H9 (cell line): ENCODE measurements at regions not wholly inside any gene's neighbourhood (a gene's known extent, or its start where the extent isn't known, plus 50 kb on each side); places are given as distances from the start of the nearest gene placed in this dataset.

Experiments used
- DNase-seq: peaks from one replicate; pipeline ENCODE4 v3.0.0-alpha.2; 2017
- H2AFZ ChIP-seq: one replicate; pipeline ENCODE4 v1.6.1; 2013; ENCODE audit warnings: mild to moderate bottlenecking, low read length, control low read depth, moderate library complexity
- H2AK5ac ChIP-seq: 2 replicates; pipeline ENCODE4 v1.6.1; 2013; ENCODE audit warnings: low read length, control low read depth, mixed read lengths; ENCODE audit not compliant: insufficient read length
- H2BK120ac ChIP-seq: one replicate; pipeline ENCODE4 v1.6.1; 2013; ENCODE audit warnings: low read depth, mild to moderate bottlenecking, low read length, control low read depth, inconsistent platforms; ENCODE audit not compliant: poor library complexity, severe bottlenecking
- H2BK12ac ChIP-seq: 2 replicates; pipeline ENCODE4 v1.6.1; 2013; ENCODE audit warnings: low read length, control low read depth, mixed read lengths, low read depth; ENCODE audit not compliant: insufficient read length
- H2BK15ac ChIP-seq: 2 replicates; pipeline ENCODE4 v1.6.1; 2013; ENCODE audit warnings: low read depth, low read length, control low read depth
- H2BK20ac ChIP-seq: one replicate; pipeline ENCODE4 v1.6.1; 2013; ENCODE audit warnings: low read depth, mild to moderate bottlenecking, low read length, control low read depth, inconsistent platforms; ENCODE audit not compliant: poor library complexity, severe bottlenecking
- H2BK5ac ChIP-seq: 2 replicates; pipeline ENCODE4 v1.6.1; 2013; ENCODE audit warnings: low read length, control low read depth, mixed read lengths; ENCODE audit not compliant: insufficient read length
- H3K14ac ChIP-seq: 2 replicates; pipeline ENCODE4 v1.6.1; 2013; ENCODE audit warnings: low read length, control low read depth; ENCODE audit not compliant: insufficient read depth
- H3K18ac ChIP-seq: 2 replicates; pipeline ENCODE4 v1.6.1; 2013; ENCODE audit warnings: low read depth, mild to moderate bottlenecking, mixed read lengths, low read length, control low read depth; ENCODE audit not compliant: insufficient read length
- H3K23ac ChIP-seq: 2 replicates; pipeline ENCODE4 v1.6.1; 2013; ENCODE audit warnings: low read length, control low read depth, mixed read lengths, low read depth; ENCODE audit not compliant: insufficient read length
- H3K23me2 ChIP-seq: 2 replicates; pipeline ENCODE4 v1.6.1; 2013; ENCODE audit warnings: low read depth, mild to moderate bottlenecking, mixed read lengths, low read length, control low read depth; ENCODE audit not compliant: insufficient read length, poor library complexity, severe bottlenecking
- H3K27ac ChIP-seq: 2 replicates; pipeline ENCODE4 v1.5.1; 2013; ENCODE audit warnings: low read length, control low read depth, mixed read lengths, low read depth; ENCODE audit not compliant: insufficient read length
- H3K27me3 ChIP-seq: 2 replicates; pipeline ENCODE4 v1.6.1; 2013; ENCODE audit warnings: low read length, control low read depth, inconsistent platforms; ENCODE audit not compliant: insufficient read depth
- H3K4ac ChIP-seq: 2 replicates; pipeline ENCODE4 v1.6.1; 2013; ENCODE audit warnings: low read depth, mild to moderate bottlenecking, control low read depth, inconsistent platforms, low read length, moderate library complexity
- H3K4me1 ChIP-seq: 2 replicates; pipeline ENCODE4 v1.6.1; 2013; ENCODE audit warnings: low read length, control low read depth, inconsistent platforms; ENCODE audit not compliant: insufficient read depth
- H3K4me2 ChIP-seq: 2 replicates; pipeline ENCODE4 v1.6.1; 2013; ENCODE audit warnings: low read length, control low read depth, mixed read lengths; ENCODE audit not compliant: insufficient read length, insufficient read depth
- H3K56ac ChIP-seq: 2 replicates; pipeline ENCODE4 v1.6.1; 2013; ENCODE audit warnings: low read depth, mild to moderate bottlenecking, mixed read lengths, low read length, control low read depth; ENCODE audit not compliant: insufficient read length
- H3K79me1 ChIP-seq: 2 replicates; pipeline ENCODE4 v1.6.1; 2013; ENCODE audit warnings: low read depth, mild to moderate bottlenecking, moderate library complexity, low read length, control low read depth, inconsistent platforms; ENCODE audit not compliant: insufficient read depth, poor library complexity, severe bottlenecking
- H3K79me2 ChIP-seq: 2 replicates; pipeline ENCODE4 v1.6.1; 2013; ENCODE audit warnings: low read length, control low read depth, inconsistent platforms; ENCODE audit not compliant: insufficient read depth
- H3K9ac ChIP-seq: 2 replicates; pipeline ENCODE4 v1.6.1; 2013; ENCODE audit warnings: low read length, control low read depth, mixed read lengths; ENCODE audit not compliant: insufficient read length; ENCODE audit errors: extremely low read depth
- H3K9me3 ChIP-seq: one replicate; pipeline ENCODE4 v1.6.1; 2013; ENCODE audit warnings: low read depth, low read length, inconsistent platforms; ENCODE audit not compliant: control insufficient read depth
- H3T11ph ChIP-seq: one replicate; pipeline ENCODE4 v1.6.1; 2013; ENCODE audit warnings: mild to moderate bottlenecking, low read length, control low read depth, inconsistent platforms
- H4K20me1 ChIP-seq: one replicate; pipeline ENCODE4 v1.6.1; 2013; ENCODE audit not compliant: control insufficient read depth, insufficient read length, insufficient read depth
- H4K5ac ChIP-seq: 2 replicates; pipeline ENCODE4 v1.6.1; 2013; ENCODE audit warnings: low read depth, mild to moderate bottlenecking, mixed read lengths, low read length, control low read depth; ENCODE audit not compliant: insufficient read length
- H4K8ac ChIP-seq: replicated peaks from 2 replicates; pipeline ENCODE4 v1.6.1; 2013; ENCODE audit warnings: low read length, control low read depth, mixed read lengths, low read depth; ENCODE audit not compliant: insufficient read length
- H4K91ac ChIP-seq: 2 replicates; pipeline ENCODE4 v1.6.1; 2013; ENCODE audit warnings: low read depth, mild to moderate bottlenecking, moderate library complexity, mixed read lengths, low read length, control low read depth; ENCODE audit not compliant: insufficient read length
- H3K27ac Mint-ChIP-seq, 3 experiments: 2 replicates in 2 of 3; 3 replicates in 1 of 3; pipeline ENCODE4 v1.8.0; 2020 to 2021; ENCODE audit warnings: mixed read lengths in 3 of 3, mild to moderate bottlenecking in 1 of 3, moderate library complexity in 1 of 3
- H3K27me3 Mint-ChIP-seq: 2 replicates; pipeline ENCODE4 v1.8.0; 2021; ENCODE audit warnings: low read depth, mild to moderate bottlenecking, moderate library complexity, mixed read lengths
- H3K36me3 Mint-ChIP-seq, 3 experiments: 2 replicates in 2 of 3; 3 replicates in 1 of 3; pipeline ENCODE4 v1.8.0; 2020 to 2021; ENCODE audit warnings: low read depth in 3 of 3, mixed read lengths in 3 of 3; ENCODE audit not compliant: insufficient read depth in 1 of 3
- H3K4me1 Mint-ChIP-seq, 2 experiments: 2 replicates each; pipeline ENCODE4 v1.8.0; 2020; ENCODE audit warnings: mixed read lengths in 2 of 2
- H3K4me3 Mint-ChIP-seq, 2 experiments: 2 replicates in 1 of 2; 3 replicates in 1 of 2; pipeline ENCODE4 v1.8.0; 2020 to 2021; ENCODE audit warnings: mild to moderate bottlenecking in 2 of 2, mixed read lengths in 2 of 2, moderate library complexity in 1 of 2
- H3K9me3 Mint-ChIP-seq, 2 experiments: 2 replicates in 1 of 2; 3 replicates in 1 of 2; pipeline ENCODE4 v1.8.0; 2020; ENCODE audit warnings: mild to moderate bottlenecking in 2 of 2, mixed read lengths in 2 of 2, moderate library complexity in 1 of 2
- WGBS: extraction: QIAGEN DNeasy Blood & Tissue Kit; methylation state at CpG from one replicate; pipeline ENCODE4 v1.1.7; 2013; ENCODE audit warnings: missing lambda C conversion rate, low lambda C conversion rate, mixed read lengths; ENCODE audit not compliant: insufficient read length; ENCODE audit errors: extremely low coverage; 5-methylcytosine and 5-hydroxymethylcytosine counted together
- TF ChIP-seq, protein P1 (sequence below): fragments of 200-600 bp; sonication (generic); conservative IDR thresholded peaks from 3 replicates; pipeline ENCODE4 v1.8.0; 2021; ENCODE audit warnings: antibody characterized with exemption, mild to moderate bottlenecking

DNA sequence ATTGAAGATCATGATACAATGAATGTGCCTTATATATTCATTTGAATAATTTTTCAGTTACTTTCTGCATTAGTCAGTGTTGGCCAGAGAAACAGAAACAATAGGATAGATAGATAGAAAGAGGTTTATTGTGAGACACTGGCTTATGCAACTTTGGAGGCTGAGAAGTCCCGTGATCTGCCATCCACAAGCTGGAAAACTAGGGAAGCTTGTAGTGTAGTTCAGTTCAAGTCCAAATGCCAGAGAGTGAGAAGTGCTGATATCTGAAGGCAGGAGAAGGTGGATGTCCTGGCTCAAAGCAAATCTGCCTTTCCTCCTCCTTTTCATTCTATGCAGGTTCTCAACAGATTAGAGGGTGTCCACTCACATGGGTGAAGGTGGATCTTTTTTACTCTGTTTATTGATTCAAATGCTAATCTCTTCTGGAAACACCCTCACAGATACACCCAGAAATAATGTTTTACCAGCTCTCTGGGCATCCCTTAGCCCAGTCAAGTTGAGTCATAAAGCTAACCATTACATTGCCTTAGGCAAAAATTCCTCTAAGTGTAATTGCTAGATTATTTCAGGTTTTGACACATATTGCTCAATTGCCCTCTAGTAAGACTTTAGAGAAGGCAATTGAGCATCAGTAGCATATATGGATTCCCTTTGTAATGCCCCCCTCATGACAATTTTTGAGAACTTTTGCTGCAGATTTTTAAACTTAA, 341.4 kb downstream of the LPIN1 start:
- DNase-seq, result no peak
- Histone ChIP-seq H2AFZ (no peak overlapping the region), H3K23me2 (no peaks in the 10 kb centered on the region), H2BK120ac (no peak overlapping the region), H3K18ac (no peak overlapping the region), H2BK5ac (no peak overlapping the region), H3K56ac (no peak overlapping the region), H3K27me3 (no peaks in the 10 kb centered on the region), H3K79me2 (no peaks in the 10 kb centered on the region), H2AK5ac (no peak overlapping the region), H3K4ac (no peak overlapping the region), H3K9ac (no peak overlapping the region), H2BK15ac (no peak overlapping the region), H3K14ac (no peak overlapping the region), H3K4me1 (peaks cover 3% of the 10 kb centered on the region; the same call in 1 of the 2 replicates), H4K5ac (no peak overlapping the region), H2BK20ac (no peak overlapping the region), H3K4me2 (no peak overlapping the region), H4K8ac (no peak overlapping the region), H2BK12ac (no peak overlapping the region), H4K20me1 (no peaks in the 10 kb centered on the region), H3K9me3 (no peaks in the 10 kb centered on the region), H3K27ac (no peak overlapping the region), H4K91ac (no peak overlapping the region), H3T11ph (no peak overlapping the region), H3K79me1 (no peaks in the 10 kb centered on the region), H3K23ac (no peak overlapping the region)
- peaks cover 24 to 32% of the 10 kb centered on the region in 2 experiments for H3K4me1 Mint-ChIP-seq
- H3K9me3 Mint-ChIP-seq, result peaks cover 0 to 4% of the 10 kb centered on the region in 2 experiments; a peak in 1 of 5 replicates
- H3K27me3 Mint-ChIP-seq, result no peaks in the 10 kb centered on the region
- TF ChIP-seq, protein P1, sequence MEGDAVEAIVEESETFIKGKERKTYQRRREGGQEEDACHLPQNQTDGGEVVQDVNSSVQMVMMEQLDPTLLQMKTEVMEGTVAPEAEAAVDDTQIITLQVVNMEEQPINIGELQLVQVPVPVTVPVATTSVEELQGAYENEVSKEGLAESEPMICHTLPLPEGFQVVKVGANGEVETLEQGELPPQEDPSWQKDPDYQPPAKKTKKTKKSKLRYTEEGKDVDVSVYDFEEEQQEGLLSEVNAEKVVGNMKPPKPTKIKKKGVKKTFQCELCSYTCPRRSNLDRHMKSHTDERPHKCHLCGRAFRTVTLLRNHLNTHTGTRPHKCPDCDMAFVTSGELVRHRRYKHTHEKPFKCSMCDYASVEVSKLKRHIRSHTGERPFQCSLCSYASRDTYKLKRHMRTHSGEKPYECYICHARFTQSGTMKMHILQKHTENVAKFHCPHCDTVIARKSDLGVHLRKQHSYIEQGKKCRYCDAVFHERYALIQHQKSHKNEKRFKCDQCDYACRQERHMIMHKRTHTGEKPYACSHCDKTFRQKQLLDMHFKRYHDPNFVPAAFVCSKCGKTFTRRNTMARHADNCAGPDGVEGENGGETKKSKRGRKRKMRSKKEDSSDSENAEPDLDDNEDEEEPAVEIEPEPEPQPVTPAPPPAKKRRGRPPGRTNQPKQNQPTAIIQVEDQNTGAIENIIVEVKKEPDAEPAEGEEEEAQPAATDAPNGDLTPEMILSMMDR, result no peak
- no peak overlapping the region for H3K4me3 Mint-ChIP-seq
- H3K36me3 Mint-ChIP-seq, result peaks cover 0 to 7% (median 4%) of the 10 kb centered on the region in 3 experiments; a peak in 4 of 7 replicates
- H3K27ac Mint-ChIP-seq, result no peak overlapping the region
- WGBS, result no CpG with 5 or more reads among the region's 1 CpG
